ENCODE measurements at regions not wholly inside any gene's neighbourhood (a gene's known extent, or its start where the extent isn't known, plus 50 kb on each side); places are given as distances from the start of the nearest gene placed in this dataset.

DNA sequence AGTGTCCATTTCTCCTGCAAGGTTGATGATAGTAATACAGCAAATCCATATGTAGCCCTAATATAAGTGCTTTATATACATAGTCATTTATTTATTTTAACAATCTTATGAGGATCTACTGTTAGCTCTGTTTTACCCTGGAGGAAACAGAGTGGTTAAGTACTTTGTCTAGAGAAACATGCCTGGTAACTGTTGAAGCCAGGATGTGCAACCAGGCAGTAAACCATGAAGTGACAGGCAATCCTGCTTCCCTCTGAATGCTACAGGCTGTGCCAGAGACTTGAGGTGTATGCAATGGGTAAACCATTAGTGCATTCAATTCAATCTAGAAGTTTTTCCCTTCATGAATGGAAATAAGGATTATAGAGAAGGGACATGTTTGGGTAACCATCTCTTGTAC lies 911.0 kb downstream of the PCDH17 start:
- DNase-seq: no peak

DNA sequence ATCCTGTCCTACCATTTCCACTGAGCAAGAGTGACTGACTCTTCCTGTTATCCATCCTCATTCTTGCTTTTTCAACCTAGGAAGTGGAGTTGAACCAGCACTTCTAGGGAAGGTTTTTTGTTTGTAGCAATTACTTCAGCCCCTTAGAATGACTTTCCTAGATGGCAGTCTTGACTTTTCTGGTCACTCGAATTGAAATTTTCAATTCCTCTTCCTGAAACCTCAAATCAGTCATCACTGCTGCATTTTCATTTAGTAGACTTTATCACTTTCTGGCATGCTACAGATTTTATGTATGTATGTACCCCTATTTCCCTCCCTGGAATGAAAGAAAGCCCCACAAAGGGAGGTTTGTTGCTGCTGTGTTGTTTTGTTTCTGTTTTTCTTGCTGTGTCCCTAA lies 915.9 kb downstream of the PCDH17 start:
- DNase-seq: no peak

DNA sequence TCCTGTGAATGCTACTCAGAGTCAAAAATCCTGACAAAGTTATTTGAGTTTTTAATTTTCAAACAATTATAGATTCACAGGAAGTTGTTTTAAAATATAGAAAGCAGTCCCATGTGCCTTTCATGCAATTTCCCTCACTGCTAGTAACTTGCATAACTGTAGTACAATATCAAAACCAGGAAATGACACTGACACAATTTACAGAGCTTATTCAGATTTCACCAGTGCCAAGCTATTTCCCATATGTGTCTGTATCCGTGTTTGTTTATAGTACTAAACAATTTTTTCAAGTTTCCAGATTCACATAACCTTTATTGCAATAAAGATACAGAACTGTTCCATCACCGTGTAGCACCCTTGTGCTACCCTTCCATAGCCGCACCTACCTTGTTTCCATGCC lies 934.6 kb downstream of the PCDH17 start:
- DNase-seq: no peak

DNA sequence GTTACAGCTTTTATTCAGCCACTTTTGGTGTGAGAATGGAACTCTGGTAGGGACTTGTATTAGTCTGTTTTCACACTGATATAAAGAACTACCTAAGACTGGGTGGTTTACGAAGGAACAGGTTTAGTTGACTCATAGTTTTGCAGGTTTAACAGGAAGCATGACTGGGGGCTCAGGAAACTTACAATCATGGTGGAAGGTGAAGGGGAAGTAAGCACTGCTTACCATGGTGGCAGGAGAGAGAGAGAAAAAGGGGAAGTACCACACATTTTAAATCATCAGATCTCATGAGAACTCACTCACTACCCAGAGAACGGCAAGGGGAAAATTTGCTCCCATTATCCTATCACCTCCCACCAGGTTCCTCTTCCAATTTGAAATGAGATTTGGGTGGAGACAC lies 942.2 kb downstream of the PCDH17 start:
- DNase-seq: no peak

DNA sequence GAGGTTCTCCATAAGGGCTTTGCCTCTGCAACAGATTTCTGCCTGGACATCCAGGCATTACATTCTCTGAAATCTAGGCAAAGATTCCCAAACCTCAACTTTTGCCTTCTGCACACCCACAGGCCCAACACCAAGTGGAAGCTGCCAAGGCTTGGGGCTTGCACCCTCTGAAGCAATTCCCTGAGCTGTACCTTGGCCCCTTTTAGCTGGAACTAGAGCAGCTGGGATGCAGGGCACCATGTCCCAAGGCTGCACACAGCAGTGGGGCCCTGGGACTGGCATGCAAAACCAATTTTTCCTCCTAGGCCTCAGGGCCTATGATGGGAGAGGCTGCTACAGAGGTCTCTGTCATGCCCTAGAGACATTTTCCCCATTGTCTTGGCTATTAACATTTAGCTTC lies 943.2 kb downstream of the PCDH17 start:
- DNase-seq: no peak

DNA sequence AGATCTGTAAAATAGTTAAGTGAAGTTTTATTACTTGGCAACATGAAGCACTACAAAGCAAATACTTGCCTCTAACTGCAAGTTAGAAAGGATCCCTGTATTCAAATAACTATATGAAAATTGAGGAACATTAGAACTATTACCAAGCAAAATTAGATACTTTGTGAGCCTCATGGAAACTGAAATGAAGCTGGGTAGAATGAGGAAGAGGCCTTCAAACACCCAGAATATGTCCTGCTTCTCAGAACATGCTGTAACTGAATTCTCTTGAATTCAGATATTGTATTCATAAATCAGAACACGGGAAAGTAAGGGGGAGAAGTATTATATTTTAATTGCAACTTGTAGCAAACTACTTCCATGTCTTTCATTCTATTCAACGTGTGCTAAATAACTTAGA lies 947.9 kb downstream of the PCDH17 start:
- DNase-seq: no peak

DNA sequence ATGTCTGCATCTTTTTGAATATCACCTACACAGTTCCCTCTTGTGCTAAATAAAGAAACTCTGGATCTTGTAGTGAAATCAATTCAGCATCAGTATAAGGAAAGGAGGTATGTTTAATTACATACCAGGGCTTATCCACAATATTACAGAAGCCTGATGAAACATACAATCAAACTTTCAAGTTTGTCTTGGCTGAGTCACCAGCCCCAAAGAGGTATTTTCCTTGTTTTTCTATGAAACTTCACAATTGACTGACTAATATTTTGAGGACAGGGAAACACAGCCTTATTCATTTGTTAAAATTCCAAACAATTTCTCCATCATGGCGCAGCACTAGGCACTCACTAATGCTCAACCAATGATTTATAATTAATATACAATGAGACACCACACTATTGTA lies 952.4 kb downstream of the PCDH17 start:
- no peak for DNase-seq

DNA sequence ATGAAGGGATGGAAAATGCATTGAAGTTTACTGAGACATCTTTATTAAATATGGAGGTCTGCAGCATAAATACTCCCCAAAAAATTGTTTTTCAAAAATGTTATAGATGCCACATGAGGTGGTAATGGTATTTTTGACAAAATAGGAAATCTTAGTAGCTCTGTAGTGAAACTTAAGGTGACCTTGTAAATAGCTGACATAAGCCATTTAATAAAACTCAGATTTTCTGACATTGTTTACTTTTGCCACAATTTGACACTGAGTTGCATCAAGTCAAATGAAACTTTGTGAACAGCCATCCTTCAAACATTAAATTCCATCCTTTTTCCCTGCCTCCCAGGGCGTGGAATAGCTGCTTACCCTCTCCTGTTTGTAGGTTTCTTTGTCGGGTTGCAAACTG lies 953.1 kb downstream of the PCDH17 start:
- no peak for DNase-seq

DNA sequence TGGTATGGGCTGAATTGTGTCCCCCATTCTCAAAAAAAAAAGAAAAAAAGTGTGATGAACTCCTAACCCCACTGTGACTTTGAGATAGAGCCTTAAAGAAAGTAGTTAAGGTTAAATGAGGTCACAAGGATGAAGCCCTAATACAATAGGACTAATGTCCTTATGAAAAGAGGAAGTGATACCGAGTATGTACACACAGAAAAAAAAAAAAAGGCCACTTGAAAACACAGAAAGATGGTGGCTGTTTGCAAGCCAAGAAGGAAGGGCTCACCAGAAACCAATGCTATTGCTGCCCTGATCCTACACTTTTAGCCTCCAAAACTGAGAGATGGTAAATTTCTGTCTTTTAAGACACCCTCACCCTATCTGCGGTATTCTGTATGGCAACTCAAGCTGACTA lies 955.6 kb downstream of the PCDH17 start:
- DNase-seq: no peak

DNA sequence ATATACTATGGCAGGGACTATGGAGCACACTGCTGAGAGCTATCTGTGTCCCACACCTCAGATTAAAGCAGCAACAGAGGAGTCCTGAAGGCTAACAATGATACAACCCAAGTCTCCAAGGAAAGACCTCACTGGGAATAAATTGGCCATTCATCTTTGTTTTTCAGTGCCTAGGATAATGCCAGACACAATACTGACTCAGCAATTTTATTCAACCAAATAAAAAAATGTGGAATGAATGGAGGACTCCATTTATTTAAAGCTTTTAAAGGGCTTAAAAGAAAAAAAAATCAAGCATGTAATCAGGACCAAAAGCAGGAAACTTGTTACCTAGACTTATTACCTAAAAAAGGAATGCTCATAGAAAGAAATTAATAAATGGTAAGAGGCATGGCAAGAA lies 960.5 kb downstream of the PCDH17 start:
- DNase-seq: no peak

DNA sequence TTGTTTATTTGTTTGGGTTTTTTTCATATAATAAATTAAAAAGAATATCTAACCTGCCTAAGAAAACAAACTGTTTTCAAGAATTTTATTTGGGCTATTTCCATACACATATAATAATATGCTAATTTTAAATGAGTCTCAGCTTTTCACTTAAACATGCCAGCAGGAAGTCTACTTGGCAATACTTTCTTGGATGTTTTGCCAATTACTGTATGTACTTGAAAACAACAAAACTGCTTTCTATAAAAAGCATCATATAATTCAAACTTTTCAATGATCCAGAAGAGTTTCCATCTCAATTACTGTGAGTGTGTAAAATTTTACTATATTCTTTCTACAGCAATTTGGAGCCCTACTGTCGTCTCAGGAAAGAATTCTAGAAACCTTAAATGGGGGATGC lies 961.2 kb downstream of the PCDH17 start:
- DNase-seq: no peak

DNA sequence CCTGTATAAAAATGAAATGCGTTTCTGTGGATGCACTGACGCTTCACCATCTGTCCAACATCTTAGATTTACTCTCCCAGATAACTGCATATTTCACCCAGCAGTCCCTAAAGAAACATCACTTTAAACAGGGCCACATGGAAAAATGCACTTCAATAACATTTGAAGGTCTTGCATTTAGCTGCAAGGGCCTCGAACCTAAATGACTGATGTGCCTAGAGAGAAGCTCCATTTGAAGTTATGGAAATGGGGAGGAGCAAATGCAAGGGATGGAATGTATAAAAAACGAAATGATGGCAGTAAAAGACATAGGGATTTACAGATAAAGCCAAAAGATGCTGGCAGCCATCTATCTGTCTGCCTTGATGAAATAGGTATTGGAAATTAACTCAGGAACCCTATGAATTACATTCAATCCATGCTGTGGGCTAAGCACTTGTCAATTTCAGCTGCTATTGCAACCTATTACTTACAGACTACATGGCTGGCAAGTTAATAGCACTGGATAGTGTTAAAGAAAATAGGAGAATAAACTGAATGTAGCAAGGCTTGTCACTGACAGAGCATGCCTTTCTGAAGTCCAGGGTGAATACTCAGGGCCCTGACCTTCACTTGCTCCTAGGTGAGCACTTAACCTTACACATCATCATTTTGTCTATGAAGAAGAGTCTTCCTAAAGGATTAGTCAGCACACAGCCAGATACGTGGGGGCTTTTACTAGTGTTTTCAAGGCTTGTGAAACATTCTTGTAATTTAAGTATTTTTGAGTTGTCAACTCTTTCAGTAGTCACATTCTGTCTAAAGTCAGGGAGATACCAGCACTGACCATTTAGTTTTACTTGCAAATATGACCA lies 963.4 kb downstream of the PCDH17 start:
- no peak for DNase-seq

DNA sequence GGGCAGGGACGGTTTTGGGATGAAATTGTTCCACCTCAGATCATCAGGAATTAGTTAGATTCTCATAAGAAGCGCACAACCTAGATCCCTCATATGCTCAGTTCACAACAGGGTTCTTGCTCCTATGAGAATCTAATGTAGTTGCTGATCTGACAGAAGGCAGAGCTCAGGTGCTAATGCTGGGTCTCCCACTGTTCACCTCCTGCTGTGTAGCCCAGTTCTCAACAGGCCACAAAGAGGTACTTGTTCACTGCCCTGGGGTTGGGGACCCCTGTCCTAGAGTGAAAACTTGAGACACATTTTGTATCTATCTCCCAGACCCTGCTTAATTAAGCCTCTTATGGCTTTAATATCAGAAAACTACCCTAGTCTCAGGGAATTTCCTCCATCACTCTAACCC lies 966.0 kb downstream of the PCDH17 start:
- DNase-seq: no peak

DNA sequence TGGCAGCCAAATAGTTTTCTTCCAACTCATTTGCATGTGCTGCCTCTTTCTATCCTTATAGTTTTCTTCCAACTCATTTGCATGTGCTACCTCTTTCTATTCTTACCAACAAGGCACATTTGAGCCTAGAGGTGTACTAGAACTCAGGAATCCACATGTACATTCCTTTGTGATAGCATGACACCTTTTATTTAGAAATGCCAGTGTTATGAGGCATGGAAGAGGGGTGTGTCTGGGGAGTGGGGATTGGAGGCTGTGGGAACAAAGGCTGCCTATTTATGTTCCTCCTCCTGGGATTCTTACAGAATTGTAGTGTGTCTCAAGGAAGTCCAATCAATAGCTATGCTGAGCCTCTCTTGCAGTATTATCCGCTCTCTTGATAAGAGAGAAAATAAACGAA lies 966.7 kb downstream of the PCDH17 start:
- no peak for DNase-seq

DNA sequence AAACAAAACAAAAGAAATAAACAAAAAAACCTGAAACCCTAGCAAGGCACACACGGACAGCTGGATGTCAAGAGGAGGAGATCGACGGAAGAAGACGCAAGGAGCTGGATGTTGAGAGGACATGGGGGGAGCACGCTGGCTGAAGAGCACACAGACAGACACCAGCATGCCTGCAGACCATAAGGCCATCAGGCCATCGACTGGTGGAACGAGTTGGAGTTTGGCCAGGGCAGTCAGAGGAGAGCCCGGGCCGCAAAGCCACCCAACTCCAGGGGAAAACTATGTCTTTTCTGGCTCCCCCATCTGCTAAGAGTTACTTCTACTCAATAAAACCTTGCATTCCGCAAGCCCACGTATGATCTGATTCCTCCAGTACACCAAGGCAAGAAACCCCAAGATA lies 979.6 kb downstream of the PCDH17 start:
- no peak for DNase-seq

DNA sequence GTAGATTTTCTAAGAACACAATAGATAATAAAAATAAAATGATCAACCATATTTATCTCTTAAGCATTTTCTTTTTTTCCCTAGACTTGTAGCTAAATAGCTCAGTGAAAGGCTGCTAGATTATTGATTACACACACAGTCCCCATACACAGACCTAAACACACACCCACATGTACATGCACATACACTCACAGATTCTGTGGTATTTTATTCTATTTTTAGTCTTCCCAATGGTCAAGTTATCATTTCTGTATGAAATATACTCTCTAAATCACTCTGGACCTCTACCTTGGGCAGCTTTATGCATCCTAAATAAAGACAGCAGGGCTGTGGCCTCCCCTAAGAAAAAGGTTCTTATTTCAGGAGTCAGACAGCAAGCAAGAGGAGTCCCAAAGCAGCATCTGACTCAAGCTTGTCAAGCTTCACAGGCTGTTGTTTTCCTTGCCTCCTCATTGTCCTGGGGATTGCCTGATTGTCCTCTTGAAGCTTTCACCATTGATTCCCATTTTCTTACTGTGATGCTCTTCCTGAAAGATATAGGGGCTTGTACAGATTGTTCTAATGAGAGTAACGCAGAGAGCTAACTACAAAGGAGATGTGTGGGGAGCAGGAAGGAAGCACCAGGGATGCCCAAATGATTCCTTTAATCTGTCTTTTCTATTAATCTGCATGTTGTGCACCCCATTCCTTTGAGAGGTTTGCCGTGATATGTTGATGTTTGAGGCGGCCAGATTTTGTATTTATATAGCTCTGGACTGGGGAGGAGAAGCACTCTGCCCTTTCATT lies 986.5 kb downstream of the PCDH17 start:
- no peak for DNase-seq

DNA sequence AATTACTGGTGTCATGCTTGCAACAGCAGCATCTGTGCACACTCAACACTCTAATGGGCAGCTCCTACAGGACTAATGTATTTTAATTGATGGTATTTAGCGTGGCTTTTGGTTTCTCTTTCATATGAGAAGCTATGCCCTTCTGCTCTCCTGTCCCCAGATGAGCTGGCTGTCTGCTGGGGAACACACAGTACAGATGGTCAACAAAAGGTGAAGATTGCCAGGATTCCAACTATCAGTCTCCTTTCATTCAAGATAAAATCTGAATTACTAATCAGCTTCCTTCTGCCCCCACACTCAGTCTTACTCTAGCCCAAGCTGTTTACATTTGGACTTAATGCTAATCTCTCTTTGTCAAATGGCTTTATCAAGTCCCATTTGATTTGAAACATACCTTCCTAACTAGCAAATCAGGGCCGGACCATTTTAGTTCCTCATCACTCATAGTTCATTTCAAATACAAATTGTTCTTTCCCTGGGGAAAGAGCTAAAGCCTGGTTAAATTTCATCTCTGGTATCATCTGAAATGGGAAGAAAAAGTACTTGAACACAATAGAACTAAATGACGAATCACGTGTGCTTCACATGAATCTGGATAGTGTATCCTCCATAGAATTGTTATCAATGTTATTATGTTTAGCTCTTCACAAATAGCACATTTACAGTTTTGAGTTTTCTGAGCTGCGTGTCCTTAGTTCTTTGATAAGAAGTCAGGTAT lies 988.0 kb downstream of the PCDH17 start:
- DNase-seq: no peak

DNA sequence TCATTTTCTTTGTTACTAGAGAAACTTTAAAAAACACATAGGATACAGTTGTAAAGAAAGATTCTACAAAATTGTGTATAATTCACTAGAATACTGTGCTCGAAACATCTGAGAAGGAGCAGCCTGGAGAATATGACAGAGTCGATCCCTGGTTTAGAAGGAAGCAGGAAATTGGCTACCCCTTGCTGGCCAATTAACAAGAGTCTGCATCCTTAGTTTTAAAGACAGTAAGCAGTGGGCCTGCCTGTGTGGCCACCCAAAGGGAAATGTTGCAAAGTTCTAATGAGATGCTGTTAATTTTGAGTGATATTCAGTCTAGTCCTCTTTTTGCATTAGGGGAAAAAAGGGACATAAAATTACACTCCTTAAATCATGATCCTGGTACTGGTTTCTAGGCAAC lies 988.6 kb downstream of the PCDH17 start:
- no peak for DNase-seq

DNA sequence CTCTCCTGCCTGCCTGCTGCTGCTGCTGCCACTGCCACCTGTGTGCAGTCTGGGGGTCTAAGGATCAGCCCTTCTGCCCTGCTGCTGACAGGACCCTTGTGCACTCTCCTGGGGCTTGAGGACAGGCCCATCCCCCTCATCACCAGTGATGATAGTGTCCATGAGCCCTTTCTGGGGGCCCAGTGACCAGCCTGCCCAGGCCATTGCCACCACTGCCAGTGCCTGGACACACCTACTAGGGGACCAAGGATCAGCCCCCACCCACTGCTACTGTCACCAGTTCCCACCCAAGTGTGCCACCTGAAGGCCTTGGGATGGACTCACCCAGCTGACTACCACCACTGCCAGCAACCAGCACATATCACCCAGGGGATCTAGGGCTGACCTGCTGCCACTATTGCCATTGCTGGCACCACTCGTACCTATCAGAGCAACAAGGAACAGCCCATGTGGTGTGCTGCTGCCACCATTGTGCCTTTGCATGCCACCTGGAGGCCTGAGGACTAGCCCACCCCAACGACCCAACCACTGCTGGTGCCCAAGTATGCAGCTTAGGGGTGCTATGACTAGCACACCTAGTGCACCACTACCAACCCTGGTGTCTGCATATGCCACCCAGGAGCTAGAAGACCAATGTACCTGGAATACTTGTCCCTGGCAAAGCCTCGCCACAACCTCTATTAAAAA lies 994.3 kb downstream of the PCDH17 start:
- no peak for DNase-seq

DNA sequence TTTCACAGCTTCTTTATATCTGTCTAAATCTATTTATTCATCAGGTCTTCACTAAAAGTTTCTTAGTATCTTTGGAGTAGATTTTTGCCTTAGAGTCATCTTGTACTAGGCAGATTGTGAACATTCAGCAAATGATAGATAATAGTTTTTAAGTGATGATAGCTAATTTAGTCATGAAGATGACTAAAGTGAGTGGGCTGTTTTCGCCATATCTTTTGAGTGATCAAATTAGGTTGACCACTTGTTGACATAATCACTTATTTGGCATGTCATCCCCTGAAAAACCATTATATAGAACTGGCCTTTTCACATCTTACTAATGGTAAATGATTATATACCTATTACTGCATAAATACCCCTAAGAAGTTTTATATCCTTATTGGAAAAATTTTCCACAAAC lies 999.2 kb downstream of the PCDH17 start:
- DNase-seq: no peak

DNA sequence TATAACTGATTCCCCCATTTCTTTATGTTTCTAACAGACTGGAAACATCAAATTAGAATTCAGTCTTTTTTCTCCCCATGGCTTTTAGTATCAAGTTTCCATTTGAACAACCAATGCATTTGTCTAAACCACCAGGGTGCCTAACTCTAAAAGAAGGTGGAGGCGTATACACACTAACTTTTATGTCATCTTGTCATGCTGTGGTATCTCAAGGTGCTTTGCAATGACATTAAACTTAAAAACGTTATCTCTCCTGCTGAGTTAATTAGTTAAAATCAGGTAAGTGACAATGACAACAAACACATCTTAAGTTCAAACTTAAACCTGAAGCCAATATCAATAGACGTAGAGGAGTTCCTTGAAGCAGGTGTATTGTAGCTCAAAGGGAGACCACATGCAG lies 1001.7 kb downstream of the PCDH17 start:
- no peak for DNase-seq

DNA sequence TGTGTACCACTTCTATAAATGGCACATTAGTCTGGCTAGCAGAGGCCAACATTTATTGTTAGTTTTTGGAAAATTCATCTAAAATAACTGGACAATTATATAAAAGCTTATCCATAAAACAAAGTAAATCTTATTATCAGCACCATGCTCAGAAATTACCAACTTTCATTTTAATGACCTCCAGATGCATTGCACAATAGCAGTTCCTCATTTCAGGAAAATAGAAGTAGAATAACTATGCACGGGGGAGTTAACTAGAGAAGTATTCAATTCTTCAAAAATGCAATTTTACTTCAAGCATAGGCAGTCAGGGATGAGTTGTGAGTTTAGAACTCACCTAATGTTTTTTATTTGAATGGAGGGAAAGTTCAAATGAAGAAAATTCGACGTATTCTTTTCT lies 1023.5 kb downstream of the PCDH17 start:
- DNase-seq: no peak

DNA sequence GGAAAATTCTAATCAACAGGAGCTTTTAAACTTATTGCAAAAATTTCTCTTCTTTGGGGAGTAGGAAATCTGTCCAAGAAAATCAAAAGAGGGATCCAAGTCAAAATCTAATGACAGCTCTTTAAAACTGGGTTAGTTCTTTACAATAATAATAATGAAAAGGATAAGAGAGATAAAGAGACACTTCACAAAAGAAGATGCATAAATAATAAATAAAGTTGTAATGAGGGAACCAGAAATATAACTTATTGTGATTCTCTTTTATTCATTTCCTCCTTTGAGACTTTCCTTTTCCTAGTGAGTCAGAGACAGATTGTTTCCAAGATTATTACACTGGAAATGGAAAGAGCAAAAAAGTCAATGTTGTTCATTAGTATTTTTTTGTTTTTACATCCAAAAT lies 1029.3 kb downstream of the PCDH17 start:
- no peak for DNase-seq
